ENCODE measurements at regions not wholly inside any gene's neighbourhood (a gene's known extent, or its start where the extent isn't known, plus 50 kb on each side); places are given as distances from the start of the nearest gene placed in this dataset.

DNA sequence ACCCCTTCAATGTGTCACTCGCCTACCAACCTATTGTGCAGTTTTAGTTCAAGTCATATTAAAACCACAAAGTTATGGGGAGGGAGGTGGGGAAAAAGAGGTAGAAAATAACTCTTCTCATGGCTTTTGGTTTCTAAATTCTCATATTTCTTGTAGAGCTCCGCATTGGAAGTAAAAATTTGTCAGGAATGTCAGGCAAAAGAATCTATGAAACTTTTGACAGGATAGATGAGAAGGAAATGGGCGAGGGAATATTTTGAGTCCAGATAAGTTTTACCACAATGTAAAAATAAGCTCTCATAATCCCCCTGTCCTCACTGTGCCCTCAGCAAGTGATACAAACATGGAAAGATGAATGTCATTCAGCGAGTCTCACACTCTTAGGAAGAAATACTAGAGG lies 270.4 kb downstream of the DLEU7 start:
- DNase-seq (ENCODE audit: low spot score): no peak

DNA sequence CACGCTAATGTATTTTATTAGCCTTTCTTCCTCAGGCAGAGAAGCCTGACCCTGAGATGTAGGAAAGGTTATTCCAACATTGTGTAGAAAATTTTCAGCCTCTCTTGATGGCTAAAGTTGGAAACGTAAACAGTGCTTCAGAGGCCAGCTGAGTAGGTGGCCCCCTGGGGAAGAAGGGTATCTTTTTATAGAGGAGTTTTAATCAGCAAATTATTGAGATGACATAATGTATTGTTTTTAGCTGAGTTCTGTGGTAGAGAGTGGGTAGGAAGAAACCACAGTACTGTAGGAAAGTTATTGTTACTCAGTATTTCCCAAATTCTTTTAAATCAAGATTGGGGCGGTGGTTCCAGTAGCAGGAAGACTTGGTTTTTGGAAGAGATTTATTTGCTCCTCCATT lies 268.8 kb downstream of the DLEU7 start:
- no peak for DNase-seq (ENCODE audit: low spot score)

DNA sequence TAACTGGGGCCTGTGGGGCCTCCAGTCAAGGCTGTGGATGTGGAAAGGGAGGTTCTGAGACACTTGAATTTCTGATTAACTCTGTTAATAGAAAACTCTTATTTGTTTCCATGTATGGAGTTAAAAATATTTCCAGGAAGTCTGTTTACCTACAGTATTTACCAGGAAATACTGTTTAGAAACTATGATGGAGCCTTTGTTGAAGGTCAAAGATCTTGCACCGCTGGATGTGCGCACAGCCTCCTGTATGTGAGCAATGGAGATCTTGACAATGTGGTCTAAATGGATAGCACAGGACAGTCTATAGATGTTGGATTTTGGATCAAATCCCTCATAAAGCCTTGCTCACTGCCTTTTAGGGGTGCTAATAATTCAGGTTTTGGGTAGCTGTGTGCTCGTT lies 268.4 kb downstream of the DLEU7 start:
- no peak for DNase-seq (ENCODE audit: low spot score)

DNA sequence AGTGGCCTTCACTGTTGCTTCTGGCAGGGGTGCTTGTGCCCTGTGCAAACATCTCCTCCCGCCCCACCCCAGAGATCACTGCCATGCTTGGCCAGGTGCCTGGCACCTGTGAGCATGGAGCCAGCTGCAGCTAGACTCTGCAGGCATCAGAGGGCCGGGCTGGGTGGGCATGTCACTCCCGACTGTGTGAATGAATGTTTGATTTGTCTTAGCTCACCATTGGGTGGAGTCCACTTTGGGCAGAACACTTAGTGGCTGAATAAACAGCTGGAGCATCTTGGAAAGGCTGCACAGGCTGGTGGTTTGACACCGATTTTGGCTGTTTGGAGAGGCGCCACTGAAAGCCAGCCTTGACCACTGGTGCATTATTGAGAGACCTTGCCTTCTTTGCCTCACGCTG lies 267.3 kb downstream of the DLEU7 start:
- DNase-seq (ENCODE audit: low spot score): no peak

DNA sequence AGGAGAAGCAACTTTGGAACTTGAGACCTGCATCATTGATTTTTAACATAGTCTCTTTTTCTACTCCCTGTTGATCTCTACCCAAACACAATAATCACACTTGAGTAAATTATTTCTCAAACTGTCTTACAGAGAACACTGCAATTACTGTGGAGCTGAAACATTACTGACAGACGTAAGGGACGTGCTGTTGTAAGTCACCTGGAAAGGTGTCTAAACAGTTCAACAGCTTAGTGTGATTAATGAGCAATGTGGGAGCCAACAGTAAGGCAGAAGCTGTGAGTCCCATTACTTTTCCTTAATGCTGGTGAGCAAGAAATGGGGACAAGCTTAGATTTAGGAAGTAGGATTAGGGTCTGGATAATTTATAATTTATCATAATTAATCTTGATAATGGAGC lies 265.7 kb downstream of the DLEU7 start:
- DNase-seq (ENCODE audit: low spot score): no peak

DNA sequence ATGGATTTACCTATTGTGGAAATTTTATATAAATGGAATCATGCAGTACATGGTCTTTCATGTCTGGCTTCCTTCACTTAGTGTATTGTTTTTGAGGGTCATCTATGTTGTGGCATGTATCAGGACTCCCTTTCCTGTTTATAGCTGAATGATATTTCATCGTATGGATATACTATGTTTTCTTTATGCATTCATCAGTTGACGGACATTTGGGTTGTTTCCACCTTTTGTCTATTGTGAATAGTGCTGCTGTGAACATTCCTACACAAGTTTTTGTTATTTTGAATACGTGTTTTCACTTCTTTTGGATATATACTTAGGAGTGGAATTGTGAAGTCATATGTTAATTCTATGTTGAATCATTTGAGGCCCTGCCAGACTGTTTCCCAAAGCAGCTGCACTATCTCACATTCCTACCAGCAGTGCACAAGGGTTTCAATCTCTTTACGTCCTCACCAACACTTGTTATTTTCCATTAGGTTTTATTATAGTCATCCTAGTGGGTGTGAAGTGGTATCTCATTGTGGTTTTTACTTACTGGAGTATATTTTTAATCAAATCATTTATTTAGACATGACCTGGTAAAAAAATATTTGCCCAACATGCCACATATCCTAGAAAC lies 262.7 kb downstream of the DLEU7 start:
- peak; percentile 77 for DNase-seq (ENCODE audit: low spot score)

DNA sequence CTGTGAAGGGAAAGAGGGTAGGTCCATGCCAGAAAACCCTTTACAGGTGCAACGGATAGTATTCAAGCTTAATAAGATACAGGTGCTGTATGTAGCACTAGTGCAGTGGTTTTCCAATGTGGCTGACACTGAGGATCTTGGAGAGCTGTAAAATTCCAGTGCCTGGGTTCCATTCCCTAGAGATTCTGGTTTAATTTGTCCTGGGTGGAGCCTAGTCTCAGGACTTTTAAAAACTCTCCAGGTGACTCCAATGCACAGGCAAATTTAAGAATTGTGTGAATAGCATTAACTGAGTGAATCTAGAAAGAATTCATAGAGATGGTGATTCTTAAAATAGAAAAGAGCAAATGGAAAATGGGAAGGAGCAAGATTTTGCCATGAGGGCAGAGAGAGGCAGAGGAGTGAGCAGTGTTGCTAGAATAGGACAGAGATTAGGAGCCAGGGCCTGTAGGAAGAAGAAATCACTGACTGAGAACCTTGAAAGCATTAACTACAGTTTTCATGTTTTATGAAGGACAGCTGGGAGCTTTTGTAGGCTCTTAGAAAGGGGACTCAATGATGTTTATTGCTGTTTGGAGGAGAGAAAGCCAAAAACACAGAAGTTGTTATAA lies 261.8 kb downstream of the DLEU7 start:
- DNase-seq (ENCODE audit: low spot score): no peak

DNA sequence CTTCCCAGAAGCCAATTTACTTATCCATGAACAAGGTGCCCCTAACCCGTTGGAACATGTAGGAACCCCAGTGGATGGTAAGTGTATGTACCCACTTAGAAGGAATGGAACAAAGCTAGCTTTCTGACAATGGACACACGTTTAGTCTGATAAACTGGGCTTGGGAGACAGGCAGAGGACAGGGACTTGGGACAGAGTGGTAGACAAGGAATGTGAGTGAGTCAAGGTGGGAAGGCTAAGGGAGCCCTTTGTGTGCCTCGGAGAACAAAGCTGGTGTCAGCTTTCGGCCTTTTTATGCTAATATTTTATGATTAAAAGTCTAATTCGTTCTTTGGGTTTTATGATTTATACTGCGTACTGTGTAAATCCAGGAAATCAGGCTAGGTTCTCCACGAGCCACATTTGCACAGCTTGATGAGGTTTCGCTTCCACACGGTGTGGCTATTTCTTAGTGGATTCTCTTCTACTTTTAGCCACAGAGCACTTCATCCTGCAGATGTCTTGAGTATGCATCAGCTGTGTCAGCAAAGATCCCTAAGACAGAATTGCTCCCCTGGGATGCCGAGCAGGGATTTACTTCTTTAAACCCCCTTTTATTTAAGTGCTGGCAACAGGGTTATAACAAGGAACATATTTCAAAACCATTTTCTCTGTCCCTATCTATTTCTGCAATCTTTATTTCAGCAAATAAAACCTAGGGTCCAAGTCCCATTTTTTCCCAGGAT lies 258.5 kb downstream of the DLEU7 start:
- DNase-seq (ENCODE audit: low spot score): peak; percentile 86

DNA sequence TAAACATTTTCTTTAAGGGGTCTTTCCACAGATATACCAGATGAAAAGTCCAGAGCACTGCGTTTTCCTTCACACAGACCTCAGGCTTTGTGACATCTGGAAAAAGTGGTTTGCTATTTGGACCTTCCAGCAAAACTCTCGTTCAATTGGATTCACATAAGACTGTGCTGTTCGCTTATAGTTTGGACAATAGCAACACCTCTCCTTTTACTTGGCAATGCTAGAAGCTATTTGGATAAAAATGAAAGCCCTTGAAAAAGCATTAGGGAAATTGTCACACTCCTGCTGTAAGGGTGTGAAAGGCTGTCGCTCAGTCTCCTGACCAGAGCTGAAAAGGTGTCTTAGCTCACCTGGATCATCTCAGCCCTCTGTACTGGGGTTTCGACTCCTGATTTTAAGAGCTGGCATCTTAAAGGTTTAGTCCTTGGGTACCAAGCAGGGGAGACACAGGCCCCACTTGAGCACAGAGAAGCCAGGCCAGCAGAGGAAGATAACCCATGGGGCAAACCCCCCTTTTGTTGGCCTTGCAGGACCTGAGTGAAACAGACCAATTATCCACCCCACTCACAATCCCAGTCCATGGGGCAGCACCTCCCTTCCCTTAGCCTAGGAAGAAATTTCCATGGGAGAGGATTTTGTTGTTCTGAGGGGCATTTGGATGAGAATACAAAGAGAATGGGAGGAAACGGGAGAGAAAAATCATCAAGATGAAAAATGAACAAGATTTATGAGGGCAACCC lies 257.6 kb downstream of the DLEU7 start:
- no peak for DNase-seq (ENCODE audit: low spot score)

DNA sequence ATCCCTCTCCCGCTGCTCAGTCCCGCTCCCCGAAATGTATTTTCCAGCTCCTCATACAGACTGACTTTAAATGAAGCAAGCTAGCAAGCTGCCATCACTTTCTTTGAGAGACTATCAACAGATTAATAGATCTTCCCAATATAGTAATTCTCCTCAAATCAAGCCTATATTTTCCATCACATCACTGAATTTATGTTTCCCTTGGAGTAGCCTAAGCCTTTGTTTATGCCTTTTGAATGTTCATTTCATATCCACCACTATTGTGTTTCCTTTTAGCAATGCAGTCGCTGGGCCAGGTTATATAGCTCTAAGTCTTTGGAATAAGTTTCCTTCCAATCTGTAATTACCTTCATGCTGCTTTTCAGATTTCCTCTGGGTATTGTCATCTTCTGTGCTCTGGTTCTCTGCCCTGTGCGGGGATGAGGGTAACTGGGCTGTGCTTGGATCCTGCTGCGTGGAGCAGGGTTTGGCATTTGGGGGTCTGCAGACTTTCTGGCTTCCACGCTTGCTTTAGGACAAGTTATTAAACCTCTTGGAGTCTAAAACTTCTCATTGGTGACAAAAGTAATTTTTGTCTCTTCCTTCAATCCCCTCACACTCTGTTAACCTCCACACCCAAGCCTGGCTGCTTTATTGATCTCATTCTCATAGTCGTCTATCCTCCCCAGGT lies 256.9 kb downstream of the DLEU7 start:
- DNase-seq (ENCODE audit: low spot score): no peak

DNA sequence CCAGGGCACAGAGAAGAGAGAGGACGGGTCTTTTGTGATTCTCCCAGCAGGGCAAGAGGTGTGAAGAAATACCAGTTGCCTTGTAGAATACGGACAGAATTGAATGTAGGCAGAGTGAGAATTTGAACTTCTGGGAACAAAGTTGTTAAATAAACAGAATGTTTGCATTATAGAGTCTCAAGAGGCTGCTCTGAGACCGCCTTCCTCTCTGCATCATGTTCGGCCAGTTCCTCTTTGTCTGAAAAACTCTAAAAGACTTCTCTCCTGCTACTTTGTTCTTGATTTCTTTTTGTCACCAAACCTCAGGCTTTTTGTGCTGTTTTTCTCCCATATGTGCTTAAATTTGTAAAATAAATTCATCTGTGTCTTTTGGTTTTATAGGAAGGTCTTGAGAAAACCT lies 256.4 kb downstream of the DLEU7 start:
- no peak for DNase-seq (ENCODE audit: low spot score)

DNA sequence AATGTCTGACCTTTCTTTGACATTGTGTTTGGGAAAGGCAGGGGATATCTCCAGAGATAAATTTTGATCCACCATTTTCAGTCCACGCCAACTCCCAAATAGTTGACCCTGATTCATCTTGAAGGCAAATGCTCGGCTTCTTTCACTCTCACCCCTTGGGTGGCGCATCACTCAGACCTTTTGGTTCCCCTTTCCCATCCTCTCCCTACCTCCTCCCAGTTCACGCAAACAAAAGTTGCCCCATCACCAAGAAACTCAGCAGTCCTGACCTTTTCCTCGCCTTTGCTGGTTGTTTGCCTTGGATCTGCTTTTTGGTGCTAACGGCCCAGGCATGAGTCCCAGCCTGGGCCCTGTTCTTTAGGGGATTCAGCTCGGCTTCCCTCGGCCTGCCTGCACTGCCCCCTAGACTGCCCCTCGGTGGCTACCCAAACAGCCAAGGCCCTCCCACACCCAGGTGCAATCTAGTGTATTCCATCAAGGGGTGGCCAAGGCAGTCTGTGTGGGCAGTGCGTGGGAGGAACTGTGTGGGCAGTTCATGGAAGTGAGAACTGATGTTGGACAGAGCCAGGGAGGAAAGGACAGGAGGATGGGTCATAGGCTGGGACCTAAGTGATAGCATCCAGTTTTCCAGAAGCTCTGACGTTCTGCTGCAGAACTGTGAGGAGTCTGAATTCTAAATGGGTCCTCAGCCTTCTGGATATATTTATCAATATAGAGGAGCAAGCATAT lies 255.7 kb downstream of the DLEU7 start:
- DNase-seq (ENCODE audit: low spot score): peak; percentile 85

DNA sequence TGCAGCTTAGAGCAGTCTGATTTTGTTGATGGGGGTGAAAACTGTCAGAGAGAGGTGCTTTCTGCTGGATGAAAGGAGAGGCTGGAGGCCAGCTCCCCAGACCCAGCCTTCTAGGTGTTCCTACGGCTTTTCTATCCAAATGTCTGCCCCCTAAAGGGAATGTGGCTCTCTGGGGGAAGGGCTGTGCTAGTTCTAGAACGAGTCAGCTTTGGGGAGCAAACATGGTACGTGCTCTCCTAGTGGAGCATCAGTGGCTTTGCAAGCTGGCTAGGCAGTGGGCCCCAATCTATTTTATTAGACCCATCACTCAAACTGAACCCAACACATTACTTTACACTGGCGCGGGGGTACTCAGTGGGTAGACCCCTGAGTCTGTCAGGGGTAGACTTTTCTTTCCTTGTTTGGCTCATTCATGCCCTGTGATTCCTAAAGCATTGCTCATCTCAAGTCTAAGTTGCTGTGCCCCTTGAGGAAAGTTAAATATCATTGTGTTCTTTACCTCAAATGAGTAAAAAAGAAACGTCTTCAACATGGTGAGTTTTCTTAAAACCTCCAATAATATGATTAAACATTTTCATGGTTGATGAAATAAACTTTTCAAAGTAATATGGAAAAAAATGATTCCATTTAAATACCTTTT lies 254.9 kb downstream of the DLEU7 start:
- DNase-seq (ENCODE audit: low spot score): no peak

DNA sequence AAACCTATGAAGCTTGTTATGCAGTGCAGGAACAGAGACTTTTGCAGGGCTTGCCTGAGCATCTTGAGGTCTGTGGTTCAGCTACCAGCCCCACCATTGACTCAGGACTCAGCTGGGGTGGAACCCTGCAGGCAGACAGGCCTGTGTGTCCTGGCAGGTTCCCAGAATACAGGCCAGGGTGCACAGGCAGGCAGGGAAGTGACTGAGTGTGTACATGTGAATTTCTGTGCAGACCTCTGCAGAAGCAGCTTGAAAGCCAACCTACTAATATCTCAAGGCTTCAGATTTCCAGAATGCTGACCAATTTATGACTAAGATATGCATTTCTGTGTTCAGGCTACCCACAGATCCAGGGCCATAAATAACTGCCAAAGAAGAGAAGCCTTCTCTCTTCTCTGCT lies 254.4 kb downstream of the DLEU7 start:
- peak; percentile 95 for DNase-seq (ENCODE audit: low spot score)

DNA sequence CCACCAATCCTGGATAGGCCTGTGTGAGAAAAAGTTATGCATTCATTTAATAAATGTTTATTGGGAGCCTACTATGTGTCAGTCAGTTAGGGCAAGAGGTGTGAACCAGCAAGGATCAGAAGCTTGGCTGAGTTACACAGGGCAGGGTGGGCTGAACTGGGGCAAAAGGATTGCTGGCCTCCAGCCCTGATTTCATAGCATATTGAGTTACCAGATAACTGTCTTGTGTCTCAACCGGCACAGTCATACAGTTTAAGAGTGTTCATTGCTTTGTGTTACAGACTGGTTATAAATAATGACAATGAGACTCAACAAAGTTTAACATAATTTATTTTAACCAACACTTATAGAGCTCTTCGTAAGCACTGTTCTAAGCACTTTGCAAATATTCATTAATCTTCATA lies 253.8 kb downstream of the DLEU7 start:
- peak; percentile 86 for DNase-seq (ENCODE audit: low spot score)

DNA sequence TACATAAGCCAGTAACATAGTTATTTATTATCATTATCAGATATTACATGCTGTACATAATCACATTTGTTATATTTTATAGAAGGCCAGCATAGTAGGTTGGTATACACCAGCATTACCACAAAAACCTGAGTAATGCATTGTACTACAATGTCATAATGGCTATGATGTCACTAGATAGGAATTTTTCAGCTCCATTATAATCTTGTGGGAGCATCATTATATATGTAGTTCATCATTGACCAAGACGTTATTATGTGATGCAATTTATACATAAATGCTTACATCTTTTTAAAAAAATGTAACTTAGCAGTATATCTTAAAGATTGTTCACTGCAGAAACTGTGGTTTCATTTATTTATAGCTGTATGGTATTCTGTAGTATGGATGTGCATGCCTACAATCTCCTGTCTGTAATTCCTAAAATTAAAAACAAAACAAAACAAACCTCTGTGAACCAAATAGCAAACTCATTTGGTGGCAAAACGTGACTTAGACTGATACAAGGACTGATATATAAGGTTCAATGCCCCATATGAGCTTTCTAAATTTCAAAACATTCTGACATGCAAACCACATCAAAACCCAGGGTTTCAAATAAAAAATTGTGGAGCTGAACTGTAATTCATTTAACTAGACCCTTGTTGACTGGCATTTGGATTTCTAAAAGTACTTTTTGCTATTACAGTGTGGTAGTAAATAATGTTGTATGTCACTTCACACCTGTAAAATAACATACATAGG lies 250.9 kb downstream of the DLEU7 start:
- no peak for DNase-seq (ENCODE audit: low spot score)

DNA sequence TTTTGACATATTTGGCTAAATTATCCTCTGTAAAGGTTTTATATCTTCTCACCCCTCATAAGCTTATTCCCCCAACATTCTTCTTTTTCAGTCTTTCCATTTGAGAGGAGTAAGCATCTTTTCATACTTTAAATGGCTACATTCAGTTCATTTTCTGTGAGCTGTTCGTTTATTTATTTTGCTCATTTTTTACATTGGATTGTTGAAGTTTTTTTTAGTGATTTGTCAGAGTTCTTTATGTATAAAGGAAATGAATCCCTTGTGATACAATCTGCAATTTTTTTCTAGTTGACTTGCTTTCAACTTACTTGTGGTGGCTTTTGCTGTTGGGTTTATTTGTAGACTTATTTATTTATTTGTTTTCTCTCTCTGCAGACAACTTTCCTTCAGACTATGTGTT lies 250.3 kb downstream of the DLEU7 start:
- DNase-seq (ENCODE audit: low spot score): no peak

DNA sequence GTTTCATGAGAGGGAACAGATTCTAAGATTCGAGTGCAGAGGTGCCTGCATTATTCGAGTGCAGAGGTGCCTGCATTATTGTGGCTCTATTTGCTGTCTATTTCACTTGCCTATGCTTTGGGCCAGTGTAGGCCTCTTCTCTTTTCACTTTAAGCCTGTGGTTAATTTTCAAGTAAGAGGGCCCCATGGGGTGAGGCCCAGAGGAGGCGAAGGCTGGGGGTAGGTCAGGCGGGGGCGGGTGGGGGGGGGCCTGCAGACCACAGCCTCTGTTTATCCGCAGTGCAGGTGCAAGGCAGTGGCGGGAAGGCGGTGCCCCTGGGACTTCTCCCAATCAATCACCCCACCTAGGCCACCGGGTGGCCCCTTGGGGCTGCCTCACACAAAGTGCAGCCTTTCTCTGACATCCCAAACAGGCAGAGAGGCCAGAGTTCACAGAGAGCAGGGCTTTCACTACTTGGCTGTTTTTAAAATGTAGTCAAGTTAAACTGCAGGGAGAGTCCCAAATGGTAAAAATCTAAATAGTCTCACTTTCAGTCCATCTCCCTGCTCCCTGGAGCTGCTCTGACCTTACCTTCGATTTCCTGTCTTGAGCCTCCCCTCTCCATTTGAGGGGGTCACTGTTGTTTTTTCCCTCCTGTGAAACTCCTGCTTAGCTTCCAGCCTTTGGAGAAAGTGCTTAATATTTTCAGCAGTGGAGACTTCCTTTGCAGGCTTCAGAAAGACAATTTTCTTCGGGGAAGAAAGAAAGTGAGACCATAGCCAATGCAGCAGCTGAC lies 249.0 kb downstream of the DLEU7 start:
- DNase-seq (ENCODE audit: low spot score): no peak

DNA sequence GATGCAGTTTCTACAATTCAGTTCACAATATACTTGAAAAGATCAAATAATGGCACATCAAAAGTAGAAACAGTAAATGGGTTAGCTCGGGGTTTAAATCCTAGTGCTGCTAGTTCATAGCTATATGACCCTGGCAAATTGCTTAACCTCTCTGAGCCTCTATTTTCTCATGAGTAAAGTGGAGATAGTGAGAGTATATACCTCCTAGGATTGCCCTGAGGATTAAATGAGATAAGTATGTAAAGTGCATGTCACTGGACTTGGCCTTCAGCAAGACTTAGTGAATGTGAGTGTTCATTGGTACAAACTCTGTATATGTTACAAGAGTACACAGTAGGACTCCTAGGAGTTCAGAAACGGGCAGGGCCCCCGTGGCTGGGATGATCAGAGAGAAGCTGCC lies 248.3 kb downstream of the DLEU7 start:
- DNase-seq (ENCODE audit: low spot score): no peak

All from umbilical cord (tissue), 1 donor.